ENCODE measurements at regions not wholly inside any gene's neighbourhood (a gene's known extent, or its start where the extent isn't known, plus 50 kb on each side); places are given as distances from the start of the nearest gene placed in this dataset.

DNA sequence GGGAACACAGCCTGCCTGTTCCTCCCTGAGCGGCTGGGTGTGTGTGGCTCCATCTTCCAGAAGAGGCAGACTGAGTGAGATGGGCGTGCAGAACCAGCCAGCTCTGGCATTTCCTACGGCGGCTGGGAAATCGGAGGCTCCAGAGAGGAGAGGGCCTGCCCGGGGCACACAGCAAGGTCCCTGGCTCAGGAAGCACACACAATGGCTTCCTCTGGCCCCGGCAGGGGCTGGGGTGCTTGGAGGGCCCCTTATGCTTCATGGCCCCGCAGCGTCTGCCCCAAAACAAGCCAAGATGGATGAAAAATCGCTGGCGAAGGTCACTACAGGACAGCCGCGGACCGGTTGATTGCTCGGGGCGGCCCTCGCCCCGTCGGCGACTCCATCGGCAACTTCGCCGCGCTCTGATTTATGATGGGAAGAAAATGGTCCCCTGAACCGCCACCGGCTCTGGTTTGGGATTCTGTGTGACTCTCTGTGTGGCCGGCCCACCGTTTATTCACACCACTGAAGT is 191.5 kb upstream of the C14orf180 start:
- no peak overlapping the region for H3K27ac Mint-ChIP-seq (ENCODE audit: unreplicated experiment)
- peaks cover 3% of the 10 kb centered on the region for H3K9me3 Mint-ChIP-seq (ENCODE audit: unreplicated experiment)
- DNase-seq: no peak

DNA sequence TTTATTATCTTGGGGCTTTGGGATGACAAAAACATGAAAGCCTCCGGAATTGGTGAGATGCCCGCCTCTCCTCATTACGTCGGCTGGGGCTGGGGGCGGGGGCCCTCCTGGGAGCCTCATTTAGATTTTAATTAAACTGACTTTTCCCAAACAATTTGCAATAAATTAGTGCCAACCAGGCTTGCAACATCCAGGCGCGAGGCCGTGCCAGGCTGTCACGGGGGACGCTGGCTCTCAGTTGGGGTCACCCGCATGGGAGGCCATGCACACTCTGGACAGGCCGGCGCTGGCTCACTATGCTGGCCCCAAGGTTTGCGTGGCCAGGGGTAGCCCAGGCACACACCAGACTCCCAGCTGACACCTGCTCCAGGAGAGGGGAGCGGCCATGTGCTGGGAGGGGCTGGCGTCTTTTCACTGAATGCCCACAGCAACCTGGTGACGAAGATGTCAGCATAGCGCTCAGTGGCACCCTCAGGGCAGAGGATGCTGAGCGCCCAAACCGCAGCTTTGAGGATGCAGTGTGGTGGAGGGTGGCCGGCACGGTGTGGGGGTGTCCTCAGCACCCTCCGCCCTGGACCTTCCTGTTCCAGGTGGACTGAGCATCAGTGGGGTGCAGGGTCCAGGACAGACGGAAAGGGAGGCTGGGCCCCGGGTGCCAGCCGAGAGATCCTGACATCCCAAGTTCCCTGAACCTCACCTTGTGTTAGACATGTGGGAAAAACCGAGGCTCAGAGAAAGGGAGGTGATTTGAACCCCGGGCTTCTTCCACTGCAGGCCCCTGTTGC is 190.8 kb upstream of the C14orf180 start:
- H3K4me1 Mint-ChIP-seq (ENCODE audit: low read depth, unreplicated experiment): peaks cover 28% of the 10 kb centered on the region
- H3K4me3 Mint-ChIP-seq (ENCODE audit: unreplicated experiment): no peak overlapping the region
- no peaks in the 10 kb centered on the region for H3K36me3 Mint-ChIP-seq (ENCODE audit: unreplicated experiment)
- peaks cover 11% of the 10 kb centered on the region for H3K27me3 Mint-ChIP-seq (ENCODE audit: unreplicated experiment)
- no peak overlapping the region for H3K27ac Mint-ChIP-seq (ENCODE audit: unreplicated experiment)
- no peak for DNase-seq
- TF ChIP-seq, protein P1, sequence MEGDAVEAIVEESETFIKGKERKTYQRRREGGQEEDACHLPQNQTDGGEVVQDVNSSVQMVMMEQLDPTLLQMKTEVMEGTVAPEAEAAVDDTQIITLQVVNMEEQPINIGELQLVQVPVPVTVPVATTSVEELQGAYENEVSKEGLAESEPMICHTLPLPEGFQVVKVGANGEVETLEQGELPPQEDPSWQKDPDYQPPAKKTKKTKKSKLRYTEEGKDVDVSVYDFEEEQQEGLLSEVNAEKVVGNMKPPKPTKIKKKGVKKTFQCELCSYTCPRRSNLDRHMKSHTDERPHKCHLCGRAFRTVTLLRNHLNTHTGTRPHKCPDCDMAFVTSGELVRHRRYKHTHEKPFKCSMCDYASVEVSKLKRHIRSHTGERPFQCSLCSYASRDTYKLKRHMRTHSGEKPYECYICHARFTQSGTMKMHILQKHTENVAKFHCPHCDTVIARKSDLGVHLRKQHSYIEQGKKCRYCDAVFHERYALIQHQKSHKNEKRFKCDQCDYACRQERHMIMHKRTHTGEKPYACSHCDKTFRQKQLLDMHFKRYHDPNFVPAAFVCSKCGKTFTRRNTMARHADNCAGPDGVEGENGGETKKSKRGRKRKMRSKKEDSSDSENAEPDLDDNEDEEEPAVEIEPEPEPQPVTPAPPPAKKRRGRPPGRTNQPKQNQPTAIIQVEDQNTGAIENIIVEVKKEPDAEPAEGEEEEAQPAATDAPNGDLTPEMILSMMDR (IDR thresholded peaks at IDR 0.05; ENCODE audit: partially characterized antibody, unreplicated experiment): no peak
- H3K9me3 Mint-ChIP-seq (ENCODE audit: unreplicated experiment): peaks cover 3% of the 10 kb centered on the region

More for the DNA sequence above, 191.5 kb upstream of the C14orf180 start:
- H3K27me3 Mint-ChIP-seq (ENCODE audit: unreplicated experiment): peaks cover 11% of the 10 kb centered on the region
- H3K4me1 Mint-ChIP-seq (ENCODE audit: low read depth, unreplicated experiment): peaks cover 28% of the 10 kb centered on the region
- TF ChIP-seq, protein P1 (IDR thresholded peaks at IDR 0.05; ENCODE audit: partially characterized antibody, unreplicated experiment): no peak
- H3K36me3 Mint-ChIP-seq (ENCODE audit: unreplicated experiment): no peaks in the 10 kb centered on the region
- H3K4me3 Mint-ChIP-seq (ENCODE audit: unreplicated experiment): no peak overlapping the region

DNA sequence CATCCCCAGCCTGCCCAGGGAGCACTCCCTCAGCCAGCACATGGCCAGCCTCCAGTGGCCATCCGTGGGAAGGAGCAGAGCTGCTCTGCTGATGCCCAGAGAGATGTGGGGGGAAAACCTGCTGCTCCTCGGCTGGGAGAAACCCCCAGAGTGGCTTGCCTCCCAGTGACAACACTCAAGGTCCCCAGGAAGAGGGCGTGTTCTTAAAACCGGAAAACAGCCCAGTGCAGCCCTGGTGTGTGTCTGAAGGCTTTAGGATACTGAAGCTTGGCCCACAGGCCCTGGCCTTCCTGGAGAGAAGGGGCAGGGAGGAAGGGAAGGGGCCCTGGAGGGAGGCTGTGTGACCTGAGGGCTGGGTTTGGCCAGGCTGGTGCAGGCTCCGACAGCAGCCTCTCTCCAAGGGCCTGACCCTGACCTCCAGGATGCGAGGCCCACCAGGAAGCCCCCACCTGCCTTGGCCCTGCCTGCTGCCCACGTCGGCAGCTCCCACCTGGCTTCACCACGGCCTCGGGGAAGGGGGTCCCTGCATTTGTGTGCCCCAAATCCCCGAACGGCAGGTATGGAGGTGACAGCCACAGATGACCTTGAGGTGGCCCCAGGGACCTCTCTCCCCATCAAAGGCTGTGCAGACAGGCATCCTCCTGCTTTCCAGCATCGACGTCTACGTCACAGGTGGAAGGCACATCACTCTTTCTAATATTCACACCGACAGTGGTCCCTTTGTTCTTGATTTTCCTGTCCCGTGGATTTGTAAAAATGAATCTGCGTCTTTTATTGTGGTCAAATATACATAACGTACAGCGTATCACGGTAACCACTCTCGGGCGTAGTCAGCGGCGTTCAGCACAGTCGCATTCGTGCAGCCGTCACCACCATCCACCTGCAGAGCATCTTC is 190.0 kb upstream of the C14orf180 start:
- Mint-ChIP-seq H3K9me3 (ENCODE audit: unreplicated experiment) (peaks cover 5% of the 10 kb centered on the region), H3K27me3 (ENCODE audit: unreplicated experiment) (peaks cover 16% of the 10 kb centered on the region), H3K4me1 (ENCODE audit: low read depth, unreplicated experiment) (peaks cover 29% of the 10 kb centered on the region), H3K36me3 (ENCODE audit: unreplicated experiment) (no peaks in the 10 kb centered on the region), H3K4me3 (ENCODE audit: unreplicated experiment) (no peak overlapping the region), H3K27ac (ENCODE audit: unreplicated experiment) (no peak overlapping the region)
- DNase-seq: no peak
- TF ChIP-seq, protein P1 (IDR thresholded peaks at IDR 0.05; ENCODE audit: partially characterized antibody, unreplicated experiment): no peak

DNA sequence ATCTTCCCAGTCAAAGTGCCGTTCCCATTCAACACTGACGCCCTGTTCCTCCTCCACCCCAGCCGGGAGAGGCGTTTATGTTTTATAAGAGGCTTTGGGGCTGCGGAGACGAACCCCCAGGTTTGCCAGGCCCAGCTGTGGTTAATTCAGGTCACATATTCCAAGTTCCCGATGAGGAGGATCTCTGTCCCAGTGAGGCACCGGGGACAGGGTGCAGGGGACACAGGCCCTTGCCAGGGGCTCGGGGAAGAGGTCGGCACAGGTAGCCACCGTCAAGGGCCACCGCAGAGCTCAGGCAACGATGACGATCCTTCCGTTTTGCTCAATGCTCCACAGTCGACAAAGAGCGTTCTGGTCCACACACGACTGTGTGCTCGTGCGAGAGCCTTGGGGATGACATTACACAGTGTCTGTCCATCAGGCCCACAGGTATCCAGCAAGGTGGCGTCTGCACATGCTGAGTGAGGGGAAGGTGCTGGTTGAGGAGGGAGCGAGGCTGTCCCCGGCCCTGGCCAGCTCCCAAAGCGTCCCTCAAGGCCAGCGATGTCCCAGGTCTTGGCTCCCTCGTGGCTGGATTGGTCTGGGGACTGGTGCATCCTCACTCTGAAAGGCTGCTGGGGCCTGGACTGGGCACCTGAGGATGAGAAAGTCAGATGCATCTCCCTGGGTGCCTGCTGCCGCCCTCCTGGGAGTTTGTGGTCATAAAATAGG is 189.2 kb upstream of the C14orf180 start:
- no peak for DNase-seq
- no peak overlapping the region for H3K27ac Mint-ChIP-seq (ENCODE audit: unreplicated experiment)
- H3K9me3 Mint-ChIP-seq (ENCODE audit: unreplicated experiment): peaks cover 8% of the 10 kb centered on the region
- H3K4me3 Mint-ChIP-seq (ENCODE audit: unreplicated experiment): no peak overlapping the region
- H3K27me3 Mint-ChIP-seq (ENCODE audit: unreplicated experiment): peaks cover 16% of the 10 kb centered on the region
- TF ChIP-seq, protein P1 (IDR thresholded peaks at IDR 0.05; ENCODE audit: partially characterized antibody, unreplicated experiment): no peak
- no peaks in the 10 kb centered on the region for H3K36me3 Mint-ChIP-seq (ENCODE audit: unreplicated experiment)
- peaks cover 24% of the 10 kb centered on the region for H3K4me1 Mint-ChIP-seq (ENCODE audit: low read depth, unreplicated experiment)

Measured in glutamatergic neuron (in vitro differentiated cells).